HG03064 (cell line): ENCODE measurements at regions not wholly inside any gene's neighbourhood (a gene's known extent, or its start where the extent isn't known, plus 50 kb on each side); places are given as distances from the start of the nearest gene placed in this dataset.
"Not testable (repeated sequence)": the region's sequence is repeated elsewhere in the genome, so short reads cannot be mapped to it uniquely, and the experiment has no call there.

ENCODE experiments used
- ATAC-seq: cut with Tn5 transposase; IDR thresholded peaks from one replicate; pipeline ENCODE4 v1.9.1; 2021; ENCODE audit warnings: low read depth; ENCODE audit not compliant: unreplicated experiment

- ATAC-seq = no peak
These were observed 109.2 kb upstream of the IGFBP7 start for GRCh38 chr4:57219431-57219830.

GRCh38 chr4:57214654-57215411, 104.6 kb upstream of the IGFBP7 start:
- no peak for ATAC-seq

- ATAC-seq = no peak
These were observed 100.9 kb upstream of the IGFBP7 start for GRCh38 chr4:57211131-57211530.

- no peak for ATAC-seq
These were observed 96.0 kb upstream of the IGFBP7 start for GRCh38 chr4:57206172-57206571.

GRCh38 chr4:57205580-57205979, 95.4 kb upstream of the IGFBP7 start:
- no peak for ATAC-seq

GRCh38 chr4:57200799-57201327, 90.7 kb upstream of the IGFBP7 start:
- ATAC-seq = no peak

- no peak for ATAC-seq
These were observed 89.1 kb upstream of the IGFBP7 start for GRCh38 chr4:57199267-57199666.

GRCh38 chr4:57195622-57196021, 85.4 kb upstream of the IGFBP7 start:
- ATAC-seq = no peak

GRCh38 chr4:57194068-57194611, 84.0 kb upstream of the IGFBP7 start:
- no peak for ATAC-seq

GRCh38 chr4:57193209-57193810, 83.1 kb upstream of the IGFBP7 start:
- ATAC-seq = no peak

GRCh38 chr4:57191523-57192034, 81.4 kb upstream of the IGFBP7 start:
- ATAC-seq = no peak

- ATAC-seq = no peak
These were observed 80.7 kb upstream of the IGFBP7 start for GRCh38 chr4:57190601-57191481.

- no peak for ATAC-seq
These were observed 77.1 kb upstream of the IGFBP7 start for GRCh38 chr4:57187246-57187645.

GRCh38 chr4:57184378-57185029, 74.3 kb upstream of the IGFBP7 start:
- no peak for ATAC-seq

- no peak for ATAC-seq
These were observed 72.1 kb upstream of the IGFBP7 start for GRCh38 chr4:57182132-57182874.

- ATAC-seq = not testable (repeated sequence)
These were observed 63.0 kb upstream of the IGFBP7 start for GRCh38 chr4:57173136-57173535.

- no peak for ATAC-seq
These were observed 61.9 kb upstream of the IGFBP7 start for GRCh38 chr4:57172065-57172464.

- ATAC-seq = no peak
These were observed 58.8 kb upstream of the IGFBP7 start for GRCh38 chr4:57168982-57169381.
